ENCODE measurements at regions not wholly inside any gene's neighbourhood (a gene's known extent, or its start where the extent isn't known, plus 50 kb on each side); places are given as distances from the start of the nearest gene placed in this dataset.
A peak's percentile ranks its signal among the peaks of the same experiment; 100 is the strongest.

GRCh38 chr2:226426292-226426736 is 373.3 kb downstream of the IRS1 start:
- Histone ChIP-seq H3K4me1 (ENCODE audit: insufficient read depth, low read length, poor library complexity, severe bottlenecking) (peaks cover 46% of the 10 kb centered on the region), H3K9me3 (ENCODE audit: low read depth, low read length, poor library complexity, severe bottlenecking) (no peaks in the 10 kb centered on the region), H3K36me3 (ENCODE audit: insufficient read depth, low read length, poor library complexity, severe bottlenecking) (no peaks in the 10 kb centered on the region), H3K27me3 (replicated peaks; ENCODE audit: insufficient read depth, low read depth, low read length, poor library complexity) (no peaks in the 10 kb centered on the region), H3K4me3 (ENCODE audit: low read depth, low read length, poor library complexity, severe bottlenecking) (no peak overlapping the region), H3K27ac (ENCODE audit: low read depth, low read length, poor library complexity, severe bottlenecking) (no peak overlapping the region)
- no peak for TF ChIP-seq EZH2 (IDR thresholded peaks at IDR 0.05; ENCODE audit: borderline replicate concordance, low read depth, low read length, poor library complexity, severe bottlenecking)
- TF ChIP-seq, protein P1, sequence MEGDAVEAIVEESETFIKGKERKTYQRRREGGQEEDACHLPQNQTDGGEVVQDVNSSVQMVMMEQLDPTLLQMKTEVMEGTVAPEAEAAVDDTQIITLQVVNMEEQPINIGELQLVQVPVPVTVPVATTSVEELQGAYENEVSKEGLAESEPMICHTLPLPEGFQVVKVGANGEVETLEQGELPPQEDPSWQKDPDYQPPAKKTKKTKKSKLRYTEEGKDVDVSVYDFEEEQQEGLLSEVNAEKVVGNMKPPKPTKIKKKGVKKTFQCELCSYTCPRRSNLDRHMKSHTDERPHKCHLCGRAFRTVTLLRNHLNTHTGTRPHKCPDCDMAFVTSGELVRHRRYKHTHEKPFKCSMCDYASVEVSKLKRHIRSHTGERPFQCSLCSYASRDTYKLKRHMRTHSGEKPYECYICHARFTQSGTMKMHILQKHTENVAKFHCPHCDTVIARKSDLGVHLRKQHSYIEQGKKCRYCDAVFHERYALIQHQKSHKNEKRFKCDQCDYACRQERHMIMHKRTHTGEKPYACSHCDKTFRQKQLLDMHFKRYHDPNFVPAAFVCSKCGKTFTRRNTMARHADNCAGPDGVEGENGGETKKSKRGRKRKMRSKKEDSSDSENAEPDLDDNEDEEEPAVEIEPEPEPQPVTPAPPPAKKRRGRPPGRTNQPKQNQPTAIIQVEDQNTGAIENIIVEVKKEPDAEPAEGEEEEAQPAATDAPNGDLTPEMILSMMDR (conservative IDR thresholded peaks at IDR 0.05; ENCODE audit: low read depth, low read length) = no peak
- BruUV-seq (replicated peaks) = no TSS peak
- ChIA-PET POLR2A (ENCODE audit: low non-redundant PET) (interaction anchor here (0.7 kb wide), 1 partner anchor 15 kb away, joined by 7 read pairs; no protein-coding TSS in a partner anchor), CTCF (no interaction called here)
- peak; percentile 32 for DNase-seq (ENCODE audit: low spot score)
- intact Hi-C loops (cut with micrococcal nuclease; ENCODE audit: unreplicated experiment) = no loop called here

DNA sequence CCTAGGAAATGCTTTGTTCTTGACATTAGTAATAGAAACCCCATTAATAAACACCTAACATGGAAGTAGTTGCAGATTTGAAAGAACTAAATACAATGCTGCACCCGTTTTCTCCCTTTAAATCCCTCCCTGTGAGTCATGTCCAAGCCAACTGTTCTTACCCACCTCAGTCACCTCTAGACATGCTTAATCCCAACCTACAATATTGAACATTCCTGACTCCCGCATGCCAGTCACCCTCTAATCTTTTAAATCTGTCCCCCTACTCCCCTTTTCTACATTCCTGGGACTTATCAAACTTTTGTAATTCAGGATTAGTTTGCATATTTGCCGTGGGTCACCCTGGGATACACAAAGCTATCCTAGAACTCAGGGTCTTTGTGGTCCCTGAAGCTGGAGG is 374.6 kb downstream of the IRS1 start:
- Histone ChIP-seq H3K4me1 (ENCODE audit: insufficient read depth, low read length, poor library complexity, severe bottlenecking) (peaks cover 33% of the 10 kb centered on the region), H3K9me3 (ENCODE audit: low read depth, low read length, poor library complexity, severe bottlenecking) (no peaks in the 10 kb centered on the region), H3K27ac (ENCODE audit: low read depth, low read length, poor library complexity, severe bottlenecking) (no peak overlapping the region), H3K4me3 (ENCODE audit: low read depth, low read length, poor library complexity, severe bottlenecking) (no peak overlapping the region), H3K36me3 (ENCODE audit: insufficient read depth, low read length, poor library complexity, severe bottlenecking) (no peaks in the 10 kb centered on the region), H3K27me3 (replicated peaks; ENCODE audit: insufficient read depth, low read depth, low read length, poor library complexity) (no peaks in the 10 kb centered on the region)
- no peak for DNase-seq (ENCODE audit: low spot score)
- ChIA-PET POLR2A (ENCODE audit: low non-redundant PET) (no interaction called here), CTCF (no interaction called here)
- TF ChIP-seq EZH2 (IDR thresholded peaks at IDR 0.05; ENCODE audit: borderline replicate concordance, low read depth, low read length, poor library complexity, severe bottlenecking) = no peak
- TF ChIP-seq, protein P1 (conservative IDR thresholded peaks at IDR 0.05; ENCODE audit: low read depth, low read length) = no peak
- BruUV-seq (replicated peaks) = no TSS peak
- intact Hi-C loops (cut with micrococcal nuclease; ENCODE audit: unreplicated experiment) = no loop called here

GRCh38 chr2:226423498-226423960 is 376.1 kb downstream of the IRS1 start:
- CTCF ChIA-PET = no interaction called here
- TF ChIP-seq EZH2 (IDR thresholded peaks at IDR 0.05; ENCODE audit: borderline replicate concordance, low read depth, low read length, poor library complexity, severe bottlenecking) = no peak
- TF ChIP-seq, protein P1 (conservative IDR thresholded peaks at IDR 0.05; ENCODE audit: low read depth, low read length) = no peak

More at GRCh38 chr2:226423498-226423960, 376.1 kb downstream of the IRS1 start:
- Histone ChIP-seq H3K27ac (ENCODE audit: low read depth, low read length, poor library complexity, severe bottlenecking) (no peak overlapping the region), H3K36me3 (ENCODE audit: insufficient read depth, low read length, poor library complexity, severe bottlenecking) (no peaks in the 10 kb centered on the region), H3K27me3 (replicated peaks; ENCODE audit: insufficient read depth, low read depth, low read length, poor library complexity) (no peaks in the 10 kb centered on the region), H3K4me1 (ENCODE audit: insufficient read depth, low read length, poor library complexity, severe bottlenecking) (peaks cover 25% of the 10 kb centered on the region), H3K4me3 (ENCODE audit: low read depth, low read length, poor library complexity, severe bottlenecking) (no peak overlapping the region), H3K9me3 (ENCODE audit: low read depth, low read length, poor library complexity, severe bottlenecking) (no peaks in the 10 kb centered on the region)
- DNase-seq (ENCODE audit: low spot score) = no peak
- POLR2A ChIA-PET (ENCODE audit: low non-redundant PET) = no interaction called here
- BruUV-seq (replicated peaks) = no TSS peak
- intact Hi-C loops (cut with micrococcal nuclease; ENCODE audit: unreplicated experiment) = no loop called here

Data from A673 (cell line).